Forelimb muscle (tissue), 1 donor: ENCODE measurements at regions not wholly inside any gene's neighbourhood (a gene's known extent, or its start where the extent isn't known, plus 50 kb on each side); places are given as distances from the start of the nearest gene placed in this dataset.
A peak's percentile ranks its signal among the peaks of the same experiment; 100 is the strongest.
"Not testable (repeated sequence)": the region's sequence is repeated elsewhere in the genome, so short reads cannot be mapped to it uniquely, and the experiment has no call there.

Experiments
- DNase-seq: peaks from one replicate; pipeline ENCODE4 v3.0.0-alpha.2; 2013; ENCODE audit warnings: low read depth

GRCh38 chr6:69623357-69623756 is 173.5 kb downstream of the LMBRD1 start:
- DNase-seq, result no peak

- DNase-seq, result no peak
Observed at GRCh38 chr6:69622924-69623323, 173.9 kb downstream of the LMBRD1 start.

DNA sequence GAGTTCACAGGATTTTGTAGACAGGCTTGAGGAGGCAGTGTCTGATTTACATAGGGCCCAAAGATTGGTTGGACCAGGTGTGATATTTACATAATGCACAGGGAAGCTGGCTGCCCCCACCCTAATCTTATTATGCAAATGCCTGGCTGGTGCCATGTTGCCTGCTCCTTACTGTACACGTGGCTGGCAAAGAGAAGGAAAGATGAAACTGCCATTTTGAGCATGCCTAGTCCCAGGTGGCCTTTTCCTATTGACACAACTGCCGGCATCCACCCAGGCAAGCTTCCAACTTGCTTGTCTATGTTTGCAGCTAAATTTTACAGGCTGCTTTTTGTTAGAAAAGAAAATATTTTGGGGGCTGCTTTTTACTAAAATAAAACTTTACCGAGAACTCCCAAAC is 174.6 kb downstream of the LMBRD1 start:
- DNase-seq, result no peak

DNA sequence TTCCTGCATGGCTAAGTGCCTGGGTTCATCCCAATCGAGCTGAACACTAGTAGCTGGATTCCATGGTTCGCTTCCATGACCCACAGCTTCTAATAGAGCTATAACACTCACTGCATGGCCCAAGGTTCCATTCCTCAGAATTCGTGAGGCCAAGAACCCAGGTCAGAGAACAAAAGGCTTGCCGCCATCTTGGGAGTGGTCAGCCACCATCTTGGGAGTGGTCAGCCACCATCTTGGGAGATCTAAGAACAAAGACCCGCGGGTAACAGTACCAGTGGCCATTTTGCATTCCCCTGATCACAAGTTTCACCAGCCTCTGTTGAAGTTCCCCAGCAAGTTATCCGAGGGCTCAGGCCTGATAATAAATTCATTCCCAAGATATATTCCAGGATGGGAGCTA is 179.6 kb downstream of the LMBRD1 start:
- no peak for DNase-seq

DNA sequence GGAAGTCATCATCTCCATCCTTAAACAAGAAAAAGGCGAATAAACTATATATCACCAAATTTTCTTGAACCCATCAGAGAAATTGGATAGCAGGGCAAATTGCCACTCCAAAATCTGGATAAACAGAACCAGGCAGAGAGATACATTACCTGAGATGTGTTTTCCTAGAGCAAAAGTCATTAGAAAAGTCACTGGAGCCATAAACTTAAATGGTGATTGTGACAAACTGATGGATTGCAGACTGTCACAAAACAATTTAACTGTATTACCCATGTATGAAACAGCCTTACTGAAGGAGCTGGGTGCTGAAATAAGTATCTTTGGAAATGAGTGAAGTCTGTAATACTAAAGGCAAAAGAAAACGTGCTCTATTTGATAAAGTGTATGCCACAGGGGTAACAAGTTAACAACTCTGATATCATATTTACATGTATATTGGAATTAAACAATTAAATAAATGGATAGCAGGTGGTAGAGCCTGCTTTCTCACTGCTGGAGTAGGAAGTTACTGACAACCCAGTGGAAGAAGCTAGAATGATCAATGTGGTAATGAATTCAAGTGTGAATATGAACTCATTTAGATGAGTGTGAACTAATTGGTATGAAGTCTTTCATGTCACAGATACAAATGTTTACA is 186.9 kb downstream of the LMBRD1 start:
- DNase-seq, result no peak

DNA sequence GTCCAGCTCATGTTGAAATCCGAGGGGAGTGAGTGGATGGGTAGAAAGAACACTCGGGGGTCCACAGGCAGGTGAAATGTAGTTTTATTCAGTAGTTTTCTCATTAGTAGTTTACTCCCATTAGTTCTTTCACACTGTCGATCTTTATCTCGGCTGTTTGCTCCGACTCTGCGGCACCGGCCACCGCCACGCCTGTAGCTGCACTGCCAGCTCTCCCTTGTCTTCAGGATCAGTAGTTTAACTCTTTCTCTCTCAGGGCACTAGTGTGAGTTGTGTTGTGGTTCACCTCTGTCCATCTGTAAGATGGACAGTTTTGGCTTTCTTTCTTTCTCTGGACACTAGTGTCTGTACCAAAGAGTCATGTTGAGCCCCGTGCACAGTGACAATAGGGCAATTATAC is 195.7 kb downstream of the LMBRD1 start:
- no peak for DNase-seq

- DNase-seq, result no peak
Observed at GRCh38 chr6:69594405-69594804, 202.4 kb downstream of the LMBRD1 start.

DNA sequence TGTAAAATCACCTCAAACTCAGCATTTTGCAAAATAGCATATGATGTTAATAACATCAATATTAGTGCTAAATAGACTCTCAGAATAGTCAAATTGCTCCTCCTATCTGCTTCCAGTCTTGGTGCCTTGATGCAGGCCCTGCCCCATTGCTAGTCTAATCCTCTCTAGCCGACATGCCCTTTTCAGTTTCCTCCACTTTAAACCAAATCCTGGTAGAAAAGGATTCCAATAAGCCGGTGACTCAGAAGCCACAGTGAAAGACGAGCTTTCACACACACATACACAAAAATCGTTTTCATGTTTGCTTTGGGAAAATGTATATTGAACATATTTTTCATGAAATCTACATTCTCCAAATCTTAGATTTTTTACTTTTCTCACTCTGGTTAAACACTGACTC is 203.1 kb downstream of the LMBRD1 start:
- DNase-seq, result no peak

GRCh38 chr6:69589626-69590025 is 207.2 kb downstream of the LMBRD1 start:
- no peak for DNase-seq

DNA sequence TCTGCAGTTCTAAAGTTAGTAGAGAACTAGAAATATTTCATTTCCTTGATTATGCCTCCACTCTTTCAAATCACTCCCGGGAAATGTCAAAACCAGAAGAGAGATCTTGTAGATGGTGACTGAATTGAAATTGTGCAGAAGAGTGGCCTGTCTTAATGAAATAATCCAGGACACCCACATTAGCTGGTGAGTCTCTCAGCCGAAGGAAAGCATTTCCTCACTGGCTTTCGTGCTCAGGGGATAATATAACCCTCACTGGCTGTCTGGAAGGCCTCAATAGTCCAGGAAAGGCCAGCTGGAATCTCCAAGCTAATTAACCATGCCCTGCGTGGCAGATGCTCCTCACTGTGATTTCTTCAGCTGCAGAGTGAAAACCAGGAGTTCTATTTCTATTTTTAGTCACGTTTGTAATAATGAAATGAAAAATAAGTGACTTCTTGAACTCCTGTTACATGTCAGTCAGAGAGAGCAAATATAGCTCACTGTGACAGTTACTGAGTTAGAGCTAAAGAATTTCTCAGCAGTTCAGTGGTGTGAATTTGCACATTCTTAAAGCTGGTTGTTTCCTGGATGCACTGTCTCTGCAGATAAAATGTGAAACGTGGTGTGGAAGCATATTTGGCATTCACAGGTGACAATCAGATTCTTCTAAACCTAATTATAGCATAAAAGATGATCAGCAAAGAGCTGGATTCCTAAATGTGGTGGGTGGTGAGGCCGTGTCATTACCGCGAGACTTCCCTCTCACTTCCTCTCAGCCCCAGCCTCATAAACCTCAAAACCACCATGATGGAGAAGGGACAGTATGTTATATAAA is 211.7 kb downstream of the LMBRD1 start:
- DNase-seq, result no peak

DNA sequence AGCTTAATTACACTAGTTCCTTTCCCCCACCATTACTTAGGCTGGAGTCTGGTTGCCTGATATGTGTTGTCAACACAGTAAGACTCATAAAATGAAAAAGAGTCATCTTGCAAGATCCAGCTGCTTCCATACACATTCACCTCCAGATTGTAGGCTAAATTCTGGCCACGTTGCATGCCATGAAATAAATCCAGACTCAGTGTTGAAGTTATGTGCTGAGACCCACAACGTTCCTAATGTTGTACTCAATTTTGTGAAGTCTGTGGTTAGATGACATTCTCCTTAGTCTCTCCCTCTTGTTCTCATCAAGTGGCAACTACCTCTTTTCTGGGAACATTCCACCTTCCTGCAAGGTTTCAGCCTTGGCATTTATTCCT is 212.3 kb downstream of the LMBRD1 start:
- no peak for DNase-seq

DNA sequence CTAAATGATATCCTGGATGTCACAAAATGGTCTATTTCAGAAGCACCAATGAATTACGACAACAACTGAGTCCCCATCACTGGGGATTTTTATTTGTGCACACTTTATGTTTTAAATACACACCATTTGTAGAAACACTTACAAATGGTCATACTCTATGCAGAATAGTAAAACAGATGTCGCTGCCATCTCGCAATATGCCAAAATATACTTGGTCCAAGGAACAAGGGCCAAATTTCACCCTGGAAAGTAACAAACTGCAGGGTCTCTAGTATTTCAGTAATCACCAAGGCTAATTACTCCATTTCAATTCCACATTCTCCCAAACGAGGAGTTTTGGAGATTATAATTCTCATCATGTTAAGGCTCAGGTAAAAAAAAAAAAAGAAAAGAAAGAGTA is 215.2 kb downstream of the LMBRD1 start:
- DNase-seq, result peak; percentile 5

GRCh38 chr6:69580706-69581105 is 216.1 kb downstream of the LMBRD1 start:
- DNase-seq, result no peak

- DNase-seq, result no peak
Observed at GRCh38 chr6:69578361-69578890, 218.4 kb downstream of the LMBRD1 start.

GRCh38 chr6:69571234-69571633 is 225.6 kb downstream of the LMBRD1 start:
- DNase-seq, result no peak

- DNase-seq, result no peak
Observed at GRCh38 chr6:69570106-69570505, 226.7 kb downstream of the LMBRD1 start.

GRCh38 chr6:69560597-69560996 is 236.2 kb downstream of the LMBRD1 start:
- not testable (repeated sequence) for DNase-seq

- no peak for DNase-seq
Observed at GRCh38 chr6:69555088-69555638, 241.6 kb downstream of the LMBRD1 start.

GRCh38 chr6:69542494-69542893 is 254.3 kb downstream of the LMBRD1 start:
- no peak for DNase-seq

- no peak for DNase-seq
Observed at GRCh38 chr6:69527921-69528476, 268.8 kb downstream of the LMBRD1 start.

DNA sequence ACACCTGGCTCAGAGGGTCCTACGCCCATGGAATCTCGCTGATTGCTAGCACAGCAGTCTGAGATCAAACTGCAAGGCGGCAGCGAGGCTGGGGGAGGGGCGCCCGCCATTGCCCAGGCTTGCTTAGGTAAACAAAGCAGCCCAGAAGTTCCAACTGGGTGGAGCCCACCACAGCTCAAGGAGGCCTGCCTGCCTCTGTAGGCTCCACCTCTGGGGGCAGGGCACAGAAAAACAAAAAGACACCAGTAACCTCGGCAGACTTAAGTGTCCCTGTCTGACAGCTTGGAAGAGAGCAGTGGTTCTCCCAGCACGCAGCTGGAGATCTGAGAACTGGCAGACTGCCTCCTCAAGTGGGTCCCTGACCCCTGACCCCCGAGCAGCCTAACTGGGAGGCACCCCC is 281.3 kb downstream of the LMBRD1 start:
- DNase-seq, result not testable (repeated sequence)

DNA sequence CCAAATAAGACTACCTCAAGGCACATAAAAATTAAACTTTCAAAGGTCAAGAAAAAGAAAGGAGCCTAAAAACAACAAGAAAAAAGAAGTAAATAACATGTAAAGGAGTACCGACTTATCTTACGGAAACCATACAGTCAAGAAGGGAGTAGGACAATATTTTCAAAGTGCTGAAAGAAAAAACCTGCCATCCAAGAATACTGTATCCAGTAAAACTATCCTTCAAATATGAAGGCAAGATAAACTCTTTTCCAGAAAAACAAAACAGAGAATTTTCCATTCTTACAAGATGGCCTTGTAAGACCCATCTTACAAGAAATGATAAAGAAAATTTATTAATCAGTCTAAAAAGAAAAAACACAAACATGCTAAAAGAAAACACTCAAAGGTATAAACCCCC is 302.2 kb downstream of the LMBRD1 start:
- no peak for DNase-seq

DNA sequence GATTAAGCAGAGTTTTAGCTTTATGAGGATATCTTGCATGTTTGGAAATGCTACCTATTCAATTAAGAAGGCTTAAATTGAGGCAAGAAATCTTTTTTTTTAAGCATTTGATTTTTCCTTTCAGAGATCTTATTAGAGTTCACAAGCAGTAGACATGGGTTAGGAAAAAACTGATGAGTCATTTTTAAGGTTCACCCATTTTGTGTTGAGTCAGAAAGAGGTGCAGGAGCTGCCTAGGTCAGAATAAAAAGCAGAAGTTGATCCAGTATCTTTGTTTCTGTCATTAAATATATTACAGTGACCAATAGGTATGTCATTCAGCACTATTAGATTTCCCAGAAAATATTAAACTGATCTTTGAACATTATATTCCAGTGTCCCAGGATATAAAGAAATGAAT is 306.8 kb downstream of the LMBRD1 start:
- no peak for DNase-seq
